Astrocyte (in vitro differentiated cells and primary cell): ENCODE measurements at regions not wholly inside any gene's neighbourhood (a gene's known extent, or its start where the extent isn't known, plus 50 kb on each side); places are given as distances from the start of the nearest gene placed in this dataset.

Source experiments
- DNase-seq: peaks from one replicate; pipeline ENCODE4 v3.0.0-alpha.2; 2010; ENCODE audit warnings: low read depth
- FAIRE-seq: peaks from 2 replicates; lab custom pipeline; 2011; peaks lifted over from hg19 to GRCh38; lab: Jason Lieb, UNC
- H2AFZ ChIP-seq: 2 replicates; pipeline ENCODE4 v1.6.0; 2012; ENCODE audit warnings: low read depth, low read length, inconsistent platforms
- H3K27ac ChIP-seq: 2 replicates; pipeline ENCODE4 v1.5.1; 2011; ENCODE audit warnings: low read depth, low read length, inconsistent platforms
- H3K27me3 ChIP-seq: 2 replicates; pipeline ENCODE4 v1.6.0; 2011; ENCODE audit warnings: low read length, inconsistent platforms; ENCODE audit not compliant: insufficient read depth
- H3K36me3 ChIP-seq: 2 replicates; pipeline ENCODE4 v1.5.1; 2011; ENCODE audit warnings: low read length, inconsistent platforms; ENCODE audit not compliant: insufficient read depth
- H3K4me1 ChIP-seq: 2 replicates; pipeline ENCODE4 v1.5.1; 2011; ENCODE audit warnings: low read length, inconsistent platforms; ENCODE audit not compliant: insufficient read depth
- H3K4me2 ChIP-seq: 2 replicates; pipeline ENCODE4 v1.6.0; 2012; ENCODE audit warnings: low read length, inconsistent platforms
- H3K4me3 ChIP-seq: 2 replicates; pipeline ENCODE4 v1.5.1; 2011; ENCODE audit warnings: low read depth, mild to moderate bottlenecking, low read length, inconsistent platforms; ENCODE audit not compliant: insufficient read depth
- H3K79me2 ChIP-seq: 2 replicates; pipeline ENCODE4 v1.6.0; 2012; ENCODE audit warnings: mild to moderate bottlenecking, low read length, inconsistent platforms; ENCODE audit not compliant: insufficient read depth
- H3K9ac ChIP-seq: 2 replicates; pipeline ENCODE4 v1.6.0; 2012; ENCODE audit warnings: mild to moderate bottlenecking, low read length, inconsistent platforms
- H3K9me3 ChIP-seq: 2 replicates; pipeline ENCODE4 v1.5.1; 2012; ENCODE audit warnings: low read depth, mild to moderate bottlenecking, low read length, inconsistent platforms; ENCODE audit not compliant: insufficient read depth
- H4K20me1 ChIP-seq: 2 replicates; pipeline ENCODE4 v1.6.0; 2012; ENCODE audit warnings: low read length, inconsistent platforms; ENCODE audit not compliant: insufficient read depth
- H3K27ac Mint-ChIP-seq: one replicate; pipeline ENCODE4 v1.8.0; 2021; ENCODE audit warnings: mild to moderate bottlenecking, mixed read lengths; ENCODE audit not compliant: unreplicated experiment
- H3K27me3 Mint-ChIP-seq: one replicate; pipeline ENCODE4 v1.8.0; 2021; ENCODE audit warnings: low read depth, mixed read lengths; ENCODE audit not compliant: unreplicated experiment
- H3K36me3 Mint-ChIP-seq: one replicate; pipeline ENCODE4 v1.8.0; 2021; ENCODE audit warnings: low read depth, mixed read lengths; ENCODE audit not compliant: unreplicated experiment
- H3K4me1 Mint-ChIP-seq: one replicate; pipeline ENCODE4 v1.8.0; 2021; ENCODE audit warnings: low read depth, mixed read lengths; ENCODE audit not compliant: unreplicated experiment
- H3K4me3 Mint-ChIP-seq: one replicate; pipeline ENCODE4 v1.8.0; 2021; ENCODE audit warnings: mild to moderate bottlenecking, moderate library complexity, mixed read lengths; ENCODE audit not compliant: unreplicated experiment
- H3K9me3 Mint-ChIP-seq: one replicate; pipeline ENCODE4 v1.8.0; 2021; ENCODE audit warnings: mild to moderate bottlenecking, mixed read lengths; ENCODE audit not compliant: unreplicated experiment
- EZH2 ChIP-seq: IDR thresholded peaks from 2 replicates; pipeline ENCODE4 v1.6.1; 2012; ENCODE audit warnings: mild to moderate bottlenecking, low read length, inconsistent platforms; ENCODE audit not compliant: insufficient read depth
- TF ChIP-seq, protein P1 (sequence below): IDR thresholded peaks from 2 replicates; pipeline ENCODE4 v1.5.1; 2011; ENCODE audit warnings: low read depth, mild to moderate bottlenecking, inconsistent platforms, low read length, moderate library complexity; ENCODE audit not compliant: insufficient read depth

DNA sequence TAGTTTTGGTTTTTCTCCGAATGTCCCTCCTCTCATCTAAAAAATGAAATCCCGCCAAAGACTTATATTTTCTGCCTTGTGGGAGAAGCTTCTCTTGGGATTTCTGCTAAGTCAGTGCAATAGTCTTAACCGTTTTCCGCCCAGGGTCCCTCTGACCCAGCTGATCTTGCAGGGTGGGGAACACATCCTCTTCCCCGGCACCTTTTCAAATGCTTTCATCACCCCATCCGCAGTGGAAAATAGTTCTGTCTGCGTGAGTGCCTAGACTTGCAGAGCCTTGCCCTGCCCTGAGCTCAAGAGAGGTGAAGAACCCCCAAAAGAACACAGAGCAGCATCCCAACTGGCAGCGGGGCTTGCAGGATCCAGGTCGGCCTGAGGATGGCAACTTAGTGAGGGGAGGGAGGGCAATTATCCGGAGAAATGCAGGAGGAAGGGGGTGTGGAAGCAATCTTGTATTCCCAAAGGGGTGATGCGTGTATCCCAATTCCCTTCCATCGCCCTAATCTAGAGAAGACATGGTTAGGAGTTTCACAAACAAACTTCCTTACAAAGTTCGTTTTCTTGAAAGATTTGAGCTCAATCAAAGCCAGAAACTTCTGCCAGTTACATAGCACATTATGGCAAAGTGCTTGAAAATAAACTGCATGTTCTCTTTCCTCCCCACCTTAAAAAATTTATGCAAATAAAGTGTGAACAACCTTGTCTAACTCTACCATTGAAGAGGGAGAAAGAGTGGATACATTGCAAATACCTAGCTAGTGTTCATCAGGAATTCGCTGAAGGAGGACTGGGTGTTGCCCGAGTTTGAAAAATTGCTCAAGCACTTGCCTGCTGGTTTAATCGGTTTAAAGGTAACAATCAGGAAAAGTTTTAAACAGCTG is 79.9 kb downstream of the NR2F2 start:
- Histone ChIP-seq H3K9ac (no peak overlapping the region), H3K4me1 (peaks cover 12% of the 10 kb centered on the region), H3K36me3 (no peaks in the 10 kb centered on the region), H4K20me1 (no peaks in the 10 kb centered on the region), H3K4me3 (no peak overlapping the region), H3K4me2 (peak overlapping the region; percentile 83), H3K27ac (no peak overlapping the region), H3K79me2 (no peaks in the 10 kb centered on the region), H3K9me3 (peaks cover 3% of the 10 kb centered on the region), H3K27me3 (peaks cover 92% of the 10 kb centered on the region), H2AFZ (no peak overlapping the region)
- Mint-ChIP-seq H3K27me3 (peaks cover 92% of the 10 kb centered on the region), H3K9me3 (no peaks in the 10 kb centered on the region), H3K4me1 (peaks cover 7% of the 10 kb centered on the region), H3K4me3 (peak overlapping the region; percentile 40), H3K27ac (no peak overlapping the region), H3K36me3 (no peaks in the 10 kb centered on the region)
- no peak for DNase-seq
- TF ChIP-seq EZH2 = peak; percentile 59
- TF ChIP-seq, protein P1, sequence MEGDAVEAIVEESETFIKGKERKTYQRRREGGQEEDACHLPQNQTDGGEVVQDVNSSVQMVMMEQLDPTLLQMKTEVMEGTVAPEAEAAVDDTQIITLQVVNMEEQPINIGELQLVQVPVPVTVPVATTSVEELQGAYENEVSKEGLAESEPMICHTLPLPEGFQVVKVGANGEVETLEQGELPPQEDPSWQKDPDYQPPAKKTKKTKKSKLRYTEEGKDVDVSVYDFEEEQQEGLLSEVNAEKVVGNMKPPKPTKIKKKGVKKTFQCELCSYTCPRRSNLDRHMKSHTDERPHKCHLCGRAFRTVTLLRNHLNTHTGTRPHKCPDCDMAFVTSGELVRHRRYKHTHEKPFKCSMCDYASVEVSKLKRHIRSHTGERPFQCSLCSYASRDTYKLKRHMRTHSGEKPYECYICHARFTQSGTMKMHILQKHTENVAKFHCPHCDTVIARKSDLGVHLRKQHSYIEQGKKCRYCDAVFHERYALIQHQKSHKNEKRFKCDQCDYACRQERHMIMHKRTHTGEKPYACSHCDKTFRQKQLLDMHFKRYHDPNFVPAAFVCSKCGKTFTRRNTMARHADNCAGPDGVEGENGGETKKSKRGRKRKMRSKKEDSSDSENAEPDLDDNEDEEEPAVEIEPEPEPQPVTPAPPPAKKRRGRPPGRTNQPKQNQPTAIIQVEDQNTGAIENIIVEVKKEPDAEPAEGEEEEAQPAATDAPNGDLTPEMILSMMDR = no peak
- no peak for FAIRE-seq

DNA sequence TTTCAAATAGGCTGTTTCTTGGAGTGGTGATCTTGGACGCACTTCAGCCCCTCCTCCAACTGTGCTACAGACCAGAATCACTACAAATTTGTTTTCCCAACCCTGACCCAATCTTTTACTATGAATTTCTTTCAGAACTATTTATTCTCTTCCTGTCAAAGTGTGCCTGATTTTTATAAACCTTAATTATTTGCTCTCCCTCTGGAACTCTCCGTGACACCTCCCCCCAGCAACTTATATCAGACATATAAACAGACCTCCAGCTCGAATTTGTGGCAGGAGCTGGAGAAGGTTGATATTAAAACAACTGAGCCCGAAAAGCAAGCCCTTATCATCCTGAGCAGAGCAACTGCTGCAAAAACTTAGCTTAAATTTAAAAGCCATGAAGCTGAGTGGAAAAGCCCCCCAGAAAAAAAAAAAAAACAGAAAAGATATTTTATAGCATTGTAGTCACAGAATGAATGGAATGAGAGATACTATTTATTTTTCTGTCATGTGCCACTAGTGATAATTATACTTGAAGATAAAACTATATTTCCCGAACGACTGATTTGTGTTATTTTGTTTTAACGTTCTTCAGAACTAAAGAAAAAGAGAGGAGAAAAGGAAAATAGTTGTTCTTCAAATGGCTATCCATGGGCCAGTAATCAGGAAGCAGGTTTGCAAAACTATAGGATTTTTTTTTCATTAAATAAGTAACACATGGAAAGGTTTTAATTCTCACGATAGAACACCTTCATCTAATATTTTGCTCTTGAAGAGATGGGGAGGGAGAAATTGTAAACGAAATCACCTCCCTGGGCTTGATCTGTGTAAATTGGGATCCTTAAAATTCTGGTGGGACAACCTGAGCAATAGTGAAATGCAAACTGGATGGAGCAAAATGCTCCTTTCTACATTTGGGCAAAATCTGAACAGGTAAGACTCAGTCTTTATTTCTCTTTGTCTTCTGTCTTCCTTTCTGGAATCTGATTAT is 80.8 kb downstream of the NR2F2 start:
- H3K36me3 ChIP-seq = no peaks in the 10 kb centered on the region
- no peak overlapping the region for H3K4me2 ChIP-seq
- DNase-seq = no peak
- H3K27me3 ChIP-seq = peaks cover 94% of the 10 kb centered on the region
- Mint-ChIP-seq H3K4me3 (no peak overlapping the region), H3K36me3 (no peaks in the 10 kb centered on the region), H3K27ac (no peak overlapping the region), H3K4me1 (peaks cover 7% of the 10 kb centered on the region), H3K9me3 (no peaks in the 10 kb centered on the region), H3K27me3 (peaks cover 93% of the 10 kb centered on the region)
- no peak overlapping the region for H3K9ac ChIP-seq
- no peak for FAIRE-seq
- H3K27ac ChIP-seq = no peak overlapping the region
- H3K9me3 ChIP-seq = peaks cover 3% of the 10 kb centered on the region
- no peaks in the 10 kb centered on the region for H4K20me1 ChIP-seq
- H2AFZ ChIP-seq = no peak overlapping the region
- TF ChIP-seq, protein P1 = no peak
- no peak for TF ChIP-seq EZH2
- H3K79me2 ChIP-seq = no peaks in the 10 kb centered on the region
- peaks cover 12% of the 10 kb centered on the region for H3K4me1 ChIP-seq
- H3K4me3 ChIP-seq = no peak overlapping the region
